ENCODE measurements at regions not wholly inside any gene's neighbourhood (a gene's known extent, or its start where the extent isn't known, plus 50 kb on each side); places are given as distances from the start of the nearest gene placed in this dataset.
A peak's percentile ranks its signal among the peaks of the same experiment; 100 is the strongest.

GRCh38 chr10:3523309-3524050 lies 261.5 kb downstream of the KLF6 start:
- no peaks in the 10 kb centered on the region for H3K36me3 ChIP-seq (ENCODE audit: control insufficient read depth, insufficient read depth, low read length)
- H3K4me3 ChIP-seq (ENCODE audit: extremely low read depth, insufficient read depth, low read length, poor library complexity, severe bottlenecking), result no peak overlapping the region
- H3K9me3 ChIP-seq (ENCODE audit: control insufficient read depth, low read length), result no peaks in the 10 kb centered on the region
- no peak overlapping the region for H3K27ac ChIP-seq (ENCODE audit: low read depth, low read length, severe bottlenecking)
- peaks cover 10% of the 10 kb centered on the region for H3K4me1 ChIP-seq (ENCODE audit: control insufficient read depth, insufficient read depth, low read length, poor library complexity, severe bottlenecking)
- 90 to 96% methylated on average over 9 to 12 of the region's 13 CpGs for WGBS, 2 experiments (ENCODE audit: insufficient coverage in 2 of 2)

GRCh38 chr10:3516923-3517255 lies 268.1 kb downstream of the KLF6 start:
- Histone ChIP-seq H3K4me3 (ENCODE audit: extremely low read depth, insufficient read depth, low read length, poor library complexity, severe bottlenecking) (no peak overlapping the region), H3K27ac (ENCODE audit: low read depth, low read length, severe bottlenecking) (no peak overlapping the region), H3K4me1 (ENCODE audit: control insufficient read depth, insufficient read depth, low read length, poor library complexity, severe bottlenecking) (no peaks in the 10 kb centered on the region), H3K36me3 (ENCODE audit: control insufficient read depth, insufficient read depth, low read length) (no peaks in the 10 kb centered on the region), H3K9me3 (ENCODE audit: control insufficient read depth, low read length) (peaks cover 8% of the 10 kb centered on the region)
- 95 to 96% methylated on average over 15 of the region's 15 CpGs for WGBS, 2 experiments (ENCODE audit: insufficient coverage in 2 of 2)

GRCh38 chr10:3516234-3516922 lies 268.6 kb downstream of the KLF6 start:
- H3K36me3 ChIP-seq (ENCODE audit: control insufficient read depth, insufficient read depth, low read length), result no peaks in the 10 kb centered on the region
- WGBS, 2 experiments (ENCODE audit: insufficient coverage in 2 of 2), result 78 to 84% methylated on average over 9 to 12 of the region's 14 CpGs
- no peaks in the 10 kb centered on the region for H3K4me1 ChIP-seq (ENCODE audit: control insufficient read depth, insufficient read depth, low read length, poor library complexity, severe bottlenecking)
- H3K4me3 ChIP-seq (ENCODE audit: extremely low read depth, insufficient read depth, low read length, poor library complexity, severe bottlenecking), result no peak overlapping the region
- peaks cover 8% of the 10 kb centered on the region for H3K9me3 ChIP-seq (ENCODE audit: control insufficient read depth, low read length)
- H3K27ac ChIP-seq (ENCODE audit: low read depth, low read length, severe bottlenecking), result no peak overlapping the region

DNA sequence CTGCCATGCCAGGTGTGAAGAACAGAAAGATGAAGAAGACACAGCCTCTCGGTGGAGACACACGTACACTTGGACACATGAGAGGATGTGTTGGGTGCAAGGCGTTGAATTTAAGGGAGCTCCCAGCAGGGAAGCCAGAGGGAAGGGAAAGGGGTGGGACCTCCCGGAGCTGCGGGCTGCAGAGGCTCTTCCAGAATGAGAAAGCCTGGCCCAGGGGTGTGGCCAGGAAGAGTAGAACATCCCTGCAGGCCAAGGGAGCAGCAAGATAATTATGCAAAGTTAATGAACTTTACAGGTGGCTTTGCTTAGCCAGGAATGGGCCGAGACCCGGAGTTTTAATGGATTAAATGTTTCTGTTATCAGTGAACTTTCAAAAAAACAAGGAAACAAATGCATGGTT lies 270.3 kb downstream of the KLF6 start:
- no peaks in the 10 kb centered on the region for H3K4me1 ChIP-seq (ENCODE audit: control insufficient read depth, insufficient read depth, low read length, poor library complexity, severe bottlenecking)
- 80 to 82% methylated on average over 7 of the region's 7 CpGs for WGBS, 2 experiments (ENCODE audit: insufficient coverage in 2 of 2)
- no peaks in the 10 kb centered on the region for H3K36me3 ChIP-seq (ENCODE audit: control insufficient read depth, insufficient read depth, low read length)
- H3K4me3 ChIP-seq (ENCODE audit: extremely low read depth, insufficient read depth, low read length, poor library complexity, severe bottlenecking), result no peak overlapping the region
- H3K27ac ChIP-seq (ENCODE audit: low read depth, low read length, severe bottlenecking), result no peak overlapping the region
- H3K9me3 ChIP-seq (ENCODE audit: control insufficient read depth, low read length), result peaks cover 8% of the 10 kb centered on the region

DNA sequence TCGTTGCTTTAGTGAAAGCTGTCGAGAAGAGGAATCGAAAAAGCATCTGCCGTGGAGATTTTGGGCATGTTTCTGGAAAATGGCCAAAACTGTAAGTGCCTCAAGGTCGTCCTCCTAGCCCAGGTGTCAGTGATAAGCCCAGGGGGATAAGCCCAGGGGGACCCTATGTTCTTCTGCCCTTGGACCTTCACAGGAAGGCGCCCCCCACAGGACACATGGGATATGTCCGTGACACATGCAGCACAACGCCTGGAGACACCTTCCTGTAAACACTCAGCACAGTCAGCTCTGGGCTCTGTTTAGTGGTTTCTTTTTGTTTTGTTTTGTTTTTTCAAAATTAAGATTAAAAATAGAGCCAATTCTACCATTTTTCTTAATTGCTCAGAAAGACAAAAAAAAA lies 272.7 kb downstream of the KLF6 start:
- H3K4me1 ChIP-seq (ENCODE audit: control insufficient read depth, insufficient read depth, low read length, poor library complexity, severe bottlenecking), result no peaks in the 10 kb centered on the region
- WGBS, 2 experiments (ENCODE audit: insufficient coverage in 2 of 2), result 88 to 92% methylated on average over 5 of the region's 8 CpGs
- H3K36me3 ChIP-seq (ENCODE audit: control insufficient read depth, insufficient read depth, low read length), result no peaks in the 10 kb centered on the region
- no peak overlapping the region for H3K4me3 ChIP-seq (ENCODE audit: extremely low read depth, insufficient read depth, low read length, poor library complexity, severe bottlenecking)
- no peak overlapping the region for H3K27ac ChIP-seq (ENCODE audit: low read depth, low read length, severe bottlenecking)
- H3K9me3 ChIP-seq (ENCODE audit: control insufficient read depth, low read length), result peaks cover under 1% of the 10 kb centered on the region

- no peak overlapping the region for H3K27ac ChIP-seq (ENCODE audit: low read depth, low read length, severe bottlenecking)
- no peaks in the 10 kb centered on the region for H3K4me1 ChIP-seq (ENCODE audit: control insufficient read depth, insufficient read depth, low read length, poor library complexity, severe bottlenecking)
- H3K9me3 ChIP-seq (ENCODE audit: control insufficient read depth, low read length), result no peaks in the 10 kb centered on the region
- WGBS, 2 experiments (ENCODE audit: insufficient coverage in 2 of 2), result 86 to 91% methylated on average over 5 of the region's 5 CpGs
- no peak overlapping the region for H3K4me3 ChIP-seq (ENCODE audit: extremely low read depth, insufficient read depth, low read length, poor library complexity, severe bottlenecking)
- H3K36me3 ChIP-seq (ENCODE audit: control insufficient read depth, insufficient read depth, low read length), result no peaks in the 10 kb centered on the region
These were observed 273.5 kb downstream of the KLF6 start for GRCh38 chr10:3511483-3511882.

DNA sequence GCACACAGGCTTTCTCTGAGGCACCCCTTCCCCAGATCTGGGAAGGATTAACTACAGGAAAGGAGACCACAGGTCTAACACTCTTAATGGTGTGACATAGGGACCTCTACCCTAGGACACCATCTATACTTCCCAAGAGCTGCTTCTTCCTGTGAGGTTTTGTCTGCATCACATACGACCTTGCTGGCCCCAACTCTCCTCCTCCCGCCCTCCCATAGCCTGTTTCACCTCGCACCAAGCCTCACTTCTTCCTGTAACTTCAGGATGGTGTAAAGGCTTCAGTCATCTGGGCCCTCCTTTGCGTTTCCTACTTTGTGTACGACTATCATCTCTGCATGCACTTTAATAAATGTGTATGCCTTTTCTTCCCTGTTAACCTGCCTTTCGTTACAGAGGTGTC lies 274.3 kb downstream of the KLF6 start:
- Histone ChIP-seq H3K4me1 (ENCODE audit: control insufficient read depth, insufficient read depth, low read length, poor library complexity, severe bottlenecking) (no peaks in the 10 kb centered on the region), H3K4me3 (ENCODE audit: extremely low read depth, insufficient read depth, low read length, poor library complexity, severe bottlenecking) (no peak overlapping the region), H3K9me3 (ENCODE audit: control insufficient read depth, low read length) (no peaks in the 10 kb centered on the region), H3K36me3 (ENCODE audit: control insufficient read depth, insufficient read depth, low read length) (no peaks in the 10 kb centered on the region), H3K27ac (ENCODE audit: low read depth, low read length, severe bottlenecking) (no peak overlapping the region)
- WGBS, 2 experiments (ENCODE audit: insufficient coverage in 2 of 2), result 80 to 82% methylated on average over 3 to 4 of the region's 6 CpGs

DNA sequence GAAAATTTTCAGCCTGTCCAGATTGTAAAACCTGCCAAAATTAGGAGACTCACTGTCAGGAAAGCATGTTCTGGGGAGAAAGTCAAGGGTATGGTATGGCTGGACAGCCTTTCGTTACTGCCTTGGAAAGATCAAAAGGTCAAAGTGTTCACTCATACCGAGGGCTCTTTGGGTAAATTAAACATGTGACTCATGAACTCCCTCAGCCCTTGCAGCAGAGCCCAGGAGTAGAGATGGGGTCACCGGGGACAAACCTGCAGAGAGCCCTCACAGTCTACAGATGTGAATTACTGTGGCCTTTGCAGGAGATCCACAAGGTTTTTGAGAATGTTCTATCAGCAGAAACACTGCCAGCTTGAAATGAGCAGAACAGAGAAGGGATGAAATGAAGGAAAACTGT lies 275.7 kb downstream of the KLF6 start:
- no peak overlapping the region for H3K27ac ChIP-seq (ENCODE audit: low read depth, low read length, severe bottlenecking)
- 81 to 88% methylated on average over 3 of the region's 3 CpGs for WGBS, 2 experiments (ENCODE audit: insufficient coverage in 2 of 2)
- H3K36me3 ChIP-seq (ENCODE audit: control insufficient read depth, insufficient read depth, low read length), result no peaks in the 10 kb centered on the region

DNA sequence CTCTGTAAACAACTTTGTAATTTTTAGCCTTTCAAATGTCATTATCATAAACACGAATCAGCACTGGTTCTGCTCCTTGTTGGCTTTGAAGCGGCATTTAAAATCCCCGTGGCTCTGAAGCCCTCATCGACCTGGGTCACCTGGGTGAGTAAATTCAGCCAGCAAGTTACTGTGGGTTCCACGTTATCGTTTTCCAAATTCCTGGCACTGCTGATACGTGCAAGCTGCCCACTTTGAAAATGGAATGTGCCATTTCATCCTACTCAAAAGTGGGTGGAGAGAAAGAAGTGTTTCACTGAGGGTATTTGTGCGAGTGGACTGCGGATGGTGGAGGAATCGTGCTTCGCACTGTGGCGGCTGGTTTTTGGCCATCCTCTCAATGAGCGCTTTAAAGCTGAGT lies 281.7 kb downstream of the KLF6 start:
- H3K4me3 ChIP-seq (ENCODE audit: extremely low read depth, insufficient read depth, low read length, poor library complexity, severe bottlenecking), result no peak overlapping the region
- H3K4me1 ChIP-seq (ENCODE audit: control insufficient read depth, insufficient read depth, low read length, poor library complexity, severe bottlenecking), result peaks cover 4% of the 10 kb centered on the region
- H3K9me3 ChIP-seq (ENCODE audit: control insufficient read depth, low read length), result no peaks in the 10 kb centered on the region
- WGBS, 2 experiments (ENCODE audit: insufficient coverage in 2 of 2), result 90 to 92% methylated on average over 11 to 12 of the region's 13 CpGs
- H3K36me3 ChIP-seq (ENCODE audit: control insufficient read depth, insufficient read depth, low read length), result no peaks in the 10 kb centered on the region
- no peak overlapping the region for H3K27ac ChIP-seq (ENCODE audit: low read depth, low read length, severe bottlenecking)

More for the DNA sequence above, 275.7 kb downstream of the KLF6 start:
- no peak overlapping the region for H3K4me3 ChIP-seq (ENCODE audit: extremely low read depth, insufficient read depth, low read length, poor library complexity, severe bottlenecking)
- no peaks in the 10 kb centered on the region for H3K9me3 ChIP-seq (ENCODE audit: control insufficient read depth, low read length)
- H3K4me1 ChIP-seq (ENCODE audit: control insufficient read depth, insufficient read depth, low read length, poor library complexity, severe bottlenecking), result no peaks in the 10 kb centered on the region

DNA sequence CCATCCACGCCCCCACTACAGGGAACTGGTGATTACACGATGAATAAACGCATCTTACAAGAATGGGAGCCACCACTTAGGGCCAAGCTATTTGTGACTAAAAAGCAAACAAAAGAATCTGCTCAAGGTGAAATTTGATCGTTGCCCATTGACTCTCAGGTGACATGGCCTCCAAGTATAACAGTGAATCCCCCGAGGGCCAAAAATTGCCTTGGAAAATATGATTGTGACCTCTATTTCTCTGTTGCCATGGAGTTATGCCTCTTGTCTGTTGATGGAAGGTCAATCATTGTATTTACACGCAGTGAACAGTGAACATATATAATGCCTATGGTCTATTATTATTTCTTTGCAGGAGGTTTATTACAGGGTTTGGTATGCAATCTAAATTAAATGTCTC lies 282.3 kb downstream of the KLF6 start:
- H3K27ac ChIP-seq (ENCODE audit: low read depth, low read length, severe bottlenecking), result no peak overlapping the region
- H3K4me3 ChIP-seq (ENCODE audit: extremely low read depth, insufficient read depth, low read length, poor library complexity, severe bottlenecking), result no peak overlapping the region
- peaks cover 4% of the 10 kb centered on the region for H3K4me1 ChIP-seq (ENCODE audit: control insufficient read depth, insufficient read depth, low read length, poor library complexity, severe bottlenecking)
- no peaks in the 10 kb centered on the region for H3K9me3 ChIP-seq (ENCODE audit: control insufficient read depth, low read length)
- no peaks in the 10 kb centered on the region for H3K36me3 ChIP-seq (ENCODE audit: control insufficient read depth, insufficient read depth, low read length)
- WGBS, 2 experiments (ENCODE audit: insufficient coverage in 2 of 2), result 71 to 79% methylated on average over 5 of the region's 6 CpGs

- Histone ChIP-seq H3K4me3 (ENCODE audit: extremely low read depth, insufficient read depth, low read length, poor library complexity, severe bottlenecking) (no peak overlapping the region), H3K27ac (ENCODE audit: low read depth, low read length, severe bottlenecking) (peak overlapping the region; percentile 80), H3K9me3 (ENCODE audit: control insufficient read depth, low read length) (no peaks in the 10 kb centered on the region), H3K36me3 (ENCODE audit: control insufficient read depth, insufficient read depth, low read length) (no peaks in the 10 kb centered on the region), H3K4me1 (ENCODE audit: control insufficient read depth, insufficient read depth, low read length, poor library complexity, severe bottlenecking) (peaks cover 4% of the 10 kb centered on the region)
- 67 to 69% methylated on average over 12 to 13 of the region's 15 CpGs for WGBS, 2 experiments (ENCODE audit: insufficient coverage in 2 of 2)
These were observed 284.6 kb downstream of the KLF6 start for GRCh38 chr10:3500408-3500856.
